Fibroblast of skin of right biceps (primary cell): ENCODE measurements at regions not wholly inside any gene's neighbourhood (a gene's known extent, or its start where the extent isn't known, plus 50 kb on each side); places are given as distances from the start of the nearest gene placed in this dataset.

ENCODE experiments used
- DNase-seq: peaks from one replicate; pipeline ENCODE4 v3.0.0-alpha.2; 2013

DNA sequence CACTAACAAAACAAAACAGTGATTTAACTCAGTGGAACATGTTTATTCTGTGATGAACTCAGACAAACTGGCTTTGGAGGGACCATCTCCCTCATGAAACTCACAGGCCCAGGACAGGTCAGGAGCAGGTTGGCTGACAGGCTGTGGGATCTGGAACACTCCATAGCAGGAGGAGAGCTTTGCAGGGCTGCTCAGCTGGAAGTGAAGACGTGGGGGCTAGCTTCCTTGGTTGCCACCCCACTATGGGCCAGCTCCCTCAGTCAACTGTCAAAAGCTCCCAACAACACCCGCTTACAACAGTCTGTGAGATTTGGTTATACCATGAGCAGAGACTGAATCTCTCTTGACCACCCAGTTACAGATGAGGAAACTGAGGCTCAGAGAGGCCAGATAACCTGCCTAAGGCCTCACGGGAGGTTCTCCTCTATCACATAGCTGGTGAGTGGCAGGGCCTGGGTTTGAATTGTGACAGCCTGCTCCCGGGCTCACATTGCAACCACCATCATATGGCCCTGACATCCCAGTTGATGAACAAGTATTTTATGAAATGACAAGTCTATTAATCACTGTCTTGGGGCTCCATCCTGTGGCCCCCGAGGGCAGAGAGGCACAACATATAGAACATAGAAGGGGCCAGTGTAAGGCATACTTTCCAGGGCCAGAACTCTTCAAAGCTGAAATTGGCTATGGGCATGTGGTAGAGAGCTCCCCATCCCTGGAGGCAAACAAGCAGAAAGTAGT, 473.4 kb downstream of the MN1 start:
- DNase-seq = peak; percentile 27

DNA sequence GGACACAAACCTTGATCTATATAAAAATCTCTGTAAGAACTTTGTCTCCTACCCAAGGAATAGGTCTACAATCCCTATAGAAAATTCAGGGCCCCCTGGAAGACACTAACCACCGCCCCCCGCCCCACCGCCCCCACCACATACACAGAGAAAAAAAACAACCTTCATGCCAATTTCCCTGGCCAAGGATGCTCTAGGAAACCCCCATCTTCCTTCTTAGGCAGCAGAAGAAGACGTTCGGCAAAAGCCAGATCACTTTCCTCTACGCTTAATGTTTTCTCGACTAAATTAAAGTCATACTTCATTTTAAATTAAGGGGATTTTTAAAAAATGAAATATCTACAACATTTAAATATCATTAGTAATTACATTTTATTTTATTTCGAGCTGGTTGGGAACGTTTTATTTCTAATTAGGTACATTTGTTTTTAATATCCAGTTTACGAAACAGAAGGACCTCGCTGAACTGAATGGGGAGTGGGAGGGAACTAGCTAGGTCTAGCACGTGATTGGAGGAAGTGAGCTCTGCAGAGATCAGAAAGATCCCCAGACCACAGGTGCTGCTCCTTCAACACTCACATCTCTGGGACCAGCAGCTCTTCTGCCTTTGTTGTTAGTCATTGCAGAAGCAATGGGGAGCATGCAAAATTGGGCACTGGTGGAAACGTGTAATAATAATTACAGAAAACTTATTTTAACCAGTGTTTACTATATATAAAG, 472.3 kb downstream of the MN1 start:
- DNase-seq = peak; percentile 14

DNA sequence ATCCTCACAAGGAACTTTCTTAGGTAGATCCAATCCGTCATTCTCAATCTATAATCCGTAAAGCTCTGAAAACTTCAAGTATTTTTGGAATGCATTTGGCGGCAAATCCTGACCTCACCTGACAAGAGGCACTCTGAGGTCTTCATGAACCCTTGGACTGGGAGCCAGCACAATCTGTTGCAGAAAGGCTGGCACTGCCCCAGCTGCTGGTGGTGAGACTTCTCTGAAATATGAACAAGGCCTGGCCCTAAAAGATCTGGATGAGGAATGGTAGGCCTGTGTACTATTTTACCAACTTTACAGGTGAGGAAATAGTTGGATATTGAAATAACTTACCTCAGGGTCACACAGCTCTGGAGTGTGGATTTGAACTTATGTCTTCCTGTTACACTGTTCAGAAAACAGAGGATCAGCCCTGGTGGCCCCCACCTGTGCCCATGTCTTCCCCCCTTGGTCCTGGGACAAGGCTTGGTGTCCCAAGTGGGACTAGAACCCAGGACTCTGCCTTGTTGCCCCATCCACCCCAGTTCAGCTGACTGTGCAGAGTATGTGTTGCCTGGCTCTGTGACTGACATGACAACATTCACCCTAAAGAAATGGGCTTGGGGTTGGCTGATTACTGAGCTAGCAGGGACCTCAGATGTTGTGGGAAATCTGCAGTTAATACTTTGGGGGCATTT, 471.4 kb downstream of the MN1 start:
- no peak for DNase-seq

DNA sequence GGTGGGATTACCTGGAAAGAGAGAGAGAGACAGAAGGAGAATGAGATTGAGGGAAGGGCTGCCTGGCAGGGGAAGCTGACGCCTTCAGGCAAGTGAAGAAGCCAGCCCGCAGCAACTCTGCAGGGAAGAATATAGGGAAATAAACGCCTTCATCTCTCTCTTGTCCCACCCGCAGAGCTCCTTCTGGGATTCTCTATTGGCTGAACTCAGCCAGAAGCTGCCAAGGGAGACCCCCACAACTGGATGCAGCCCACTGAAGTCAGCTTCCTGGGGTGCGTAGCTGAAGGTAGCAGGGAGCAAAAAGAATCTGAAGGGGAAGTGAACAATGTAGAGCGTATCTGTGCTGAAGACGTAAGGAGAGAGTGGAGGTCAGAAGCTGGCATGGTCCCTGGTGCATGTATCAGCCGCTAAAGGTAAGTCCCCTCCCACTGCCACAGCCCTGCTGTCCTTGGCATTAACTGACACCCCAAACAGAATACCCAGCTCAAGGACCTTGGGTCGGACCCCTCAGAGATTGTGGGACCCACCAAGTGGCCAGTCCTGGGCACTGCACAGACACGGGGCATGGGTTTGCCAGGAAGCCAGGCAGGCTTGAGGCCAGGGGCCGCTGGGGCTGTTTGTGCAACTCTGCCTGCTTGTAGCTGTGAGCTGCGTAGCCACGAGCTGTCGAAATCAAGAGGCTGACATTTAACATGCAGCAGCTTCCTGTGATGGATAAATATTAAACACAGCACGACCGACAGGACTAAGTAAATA, 469.9 kb downstream of the MN1 start:
- peak; percentile 61 for DNase-seq

DNA sequence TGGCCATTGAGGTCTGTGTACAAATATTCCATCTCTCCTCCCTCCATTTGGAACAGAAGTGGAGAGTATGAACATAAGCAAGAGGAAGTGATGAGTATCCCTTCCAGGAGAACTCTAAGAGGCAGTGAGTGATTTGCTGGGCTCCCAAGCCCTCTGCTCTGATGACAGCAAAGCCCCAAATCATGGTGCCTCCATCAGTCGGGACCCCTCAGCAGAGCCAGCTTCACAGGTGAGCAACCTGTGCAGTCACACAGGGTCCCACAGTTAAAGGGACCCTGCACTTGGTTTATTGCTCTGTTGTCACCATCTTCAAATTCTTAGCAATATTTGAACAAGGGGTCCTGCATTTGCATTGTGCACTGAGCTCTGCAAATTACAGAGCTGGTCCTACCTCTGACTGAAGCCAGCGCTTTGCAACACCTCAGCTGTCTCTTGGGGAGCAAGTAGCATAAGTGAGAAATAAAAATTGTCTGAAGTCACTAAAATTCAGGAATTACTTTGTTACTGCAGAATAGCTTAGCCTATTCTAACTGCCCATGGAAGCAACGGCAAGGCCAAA, 466.4 kb downstream of the MN1 start:
- no peak for DNase-seq

DNA sequence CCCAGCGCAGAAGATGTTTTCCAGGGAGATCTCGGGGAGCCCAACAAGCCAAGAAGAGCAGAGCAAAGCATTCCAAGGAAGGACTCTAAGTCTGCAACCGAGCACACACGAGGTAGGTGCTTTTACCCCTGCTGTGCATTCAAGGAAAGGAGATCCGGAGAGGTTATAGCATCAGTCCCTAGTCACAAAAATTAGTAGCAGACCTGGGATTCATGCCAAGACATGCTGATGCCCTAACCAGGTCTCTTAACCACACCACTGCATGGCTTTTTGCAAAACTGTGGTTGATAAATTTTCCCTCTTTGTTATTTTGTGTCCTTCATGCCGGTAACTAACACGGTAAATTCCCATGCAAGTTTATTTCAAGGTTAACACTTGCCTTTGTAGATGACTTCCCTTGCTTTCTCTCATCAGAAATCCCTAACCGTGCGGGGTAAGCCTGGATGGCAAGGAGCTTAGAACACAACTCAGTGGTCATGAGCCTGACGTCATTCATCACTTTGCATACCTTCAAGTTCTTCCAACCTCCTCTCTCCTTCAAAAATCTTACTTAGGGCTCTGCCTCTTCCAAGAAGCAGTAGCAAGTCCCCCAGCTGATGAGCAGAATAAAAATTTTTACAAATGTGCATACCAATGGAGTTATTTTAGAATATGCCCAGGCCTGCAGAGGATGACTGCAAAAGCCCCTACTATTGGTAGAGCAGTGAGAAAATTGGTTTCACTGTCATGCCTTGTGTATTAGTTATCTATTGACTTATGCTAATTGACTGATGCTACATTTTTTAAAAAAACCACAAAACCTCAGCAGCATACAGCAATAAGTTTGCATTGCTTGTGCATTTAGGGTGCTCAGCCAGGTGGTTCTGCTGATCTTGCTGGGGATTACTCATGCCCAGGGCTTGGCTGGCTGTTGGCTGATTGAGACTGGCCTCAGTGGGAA, 465.1 kb downstream of the MN1 start:
- DNase-seq = peak; percentile 95

DNA sequence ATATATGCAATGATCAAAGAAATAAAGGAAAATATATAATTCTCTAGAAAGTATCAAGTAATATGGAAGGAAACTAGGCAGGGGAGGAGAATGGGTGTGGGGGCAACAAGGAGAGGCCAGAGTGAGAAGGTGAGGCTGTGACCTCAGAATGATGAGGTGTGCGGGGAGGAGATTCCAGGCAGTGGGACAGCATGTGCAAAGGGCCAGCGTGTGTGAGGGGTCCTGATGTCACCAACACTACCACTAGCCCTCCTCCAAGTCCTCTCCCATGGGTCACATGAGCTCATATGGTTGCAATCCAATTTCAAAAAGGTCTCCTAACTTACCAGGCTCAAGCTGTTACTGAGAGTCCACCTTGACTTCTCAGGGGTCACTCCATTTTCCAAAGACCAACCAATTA, 463.9 kb downstream of the MN1 start:
- DNase-seq = no peak

DNA sequence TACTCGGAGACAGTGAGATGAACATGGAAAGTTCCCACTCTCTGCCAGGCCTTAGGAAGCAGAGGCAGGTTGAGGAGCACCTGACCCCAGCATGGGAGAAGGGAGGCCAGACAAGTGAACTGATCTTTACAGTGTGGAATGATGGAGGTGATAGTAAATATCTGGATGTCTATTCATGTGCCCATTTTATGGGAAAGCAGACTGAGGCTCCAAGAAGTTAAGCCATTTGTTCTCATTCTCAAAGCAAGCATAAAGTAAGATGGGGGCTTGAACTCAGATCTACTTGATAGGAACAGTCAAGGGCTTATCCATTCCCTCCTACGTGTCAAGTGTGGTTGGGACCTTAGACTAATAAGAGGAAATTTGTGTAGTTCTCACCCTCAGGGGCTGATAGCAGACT, 461.5 kb downstream of the MN1 start:
- DNase-seq = no peak

DNA sequence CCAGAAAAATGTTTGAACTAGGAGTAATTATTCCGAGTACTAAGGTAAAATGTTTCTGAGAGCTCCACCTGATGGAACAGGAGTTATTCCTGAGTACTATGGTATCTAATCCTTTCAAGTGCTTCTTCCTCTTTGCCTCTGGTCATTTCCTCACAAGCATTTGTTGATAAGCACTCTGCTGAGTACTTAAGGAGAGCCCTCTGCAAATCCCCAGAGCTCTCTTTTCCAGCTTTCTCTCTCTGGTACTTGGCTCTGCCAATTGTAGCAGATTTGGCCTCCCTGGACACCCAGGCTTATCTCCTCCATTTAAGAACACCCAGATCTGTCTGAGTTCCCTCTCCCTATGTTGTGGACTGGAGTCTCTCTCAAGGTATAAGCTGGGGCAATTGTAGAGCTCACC, 457.0 kb downstream of the MN1 start:
- DNase-seq = no peak

DNA sequence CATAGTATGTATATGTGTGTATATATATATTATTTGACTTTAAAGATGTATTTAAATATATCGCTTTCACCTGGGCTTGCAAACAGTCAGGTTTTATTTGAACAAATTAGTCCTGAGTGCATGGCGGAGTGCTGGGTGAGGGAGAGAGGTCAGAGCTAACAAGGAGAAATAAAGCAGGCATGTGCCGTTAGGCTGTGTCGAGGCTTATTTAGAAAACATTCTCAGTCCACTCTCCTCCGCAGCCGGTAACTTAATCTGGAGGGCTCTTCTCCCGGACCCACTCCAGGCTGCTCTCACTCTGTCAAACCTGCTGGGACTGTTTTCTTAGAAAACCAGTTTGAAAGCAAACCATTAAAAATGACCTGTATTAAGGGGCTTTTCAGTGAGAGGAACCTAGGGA, 455.9 kb downstream of the MN1 start:
- no peak for DNase-seq

DNA sequence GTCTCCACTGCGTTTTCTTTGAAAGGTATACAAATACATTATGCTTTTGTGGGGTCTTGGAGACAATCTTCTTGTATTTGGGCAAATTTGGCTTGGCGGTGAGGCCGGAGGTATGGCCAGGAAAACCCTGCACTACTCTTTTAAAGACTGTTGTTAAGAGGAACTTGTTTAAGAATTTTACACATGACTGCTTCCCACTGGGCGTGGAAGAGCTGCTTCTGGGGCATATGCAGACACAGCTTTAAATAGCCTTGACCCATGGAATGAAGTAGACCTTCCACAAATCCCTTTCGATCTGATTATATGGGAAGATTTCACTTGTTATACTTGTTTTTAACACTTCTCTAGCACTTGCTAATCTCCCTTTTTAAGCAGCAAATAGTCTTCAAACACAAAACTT, 453.6 kb downstream of the MN1 start:
- DNase-seq = no peak

DNA sequence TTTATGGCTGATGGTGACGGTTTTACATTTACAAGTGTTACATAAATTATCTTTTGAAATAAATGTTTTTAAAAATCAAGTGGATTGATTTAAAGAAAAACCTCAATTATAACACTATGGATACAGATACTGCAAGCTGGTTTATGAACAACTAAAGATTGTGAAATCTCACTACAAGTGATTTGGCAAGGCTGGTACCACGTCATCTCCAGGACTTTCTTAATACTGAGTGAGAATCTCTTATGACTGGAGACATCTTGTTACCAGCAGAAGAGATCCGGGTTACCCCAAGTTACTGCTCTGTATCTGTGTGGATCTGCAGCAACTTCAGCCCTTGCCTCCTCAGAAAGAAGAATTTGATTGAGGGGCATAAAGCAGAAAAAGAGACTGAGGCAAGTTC, 452.9 kb downstream of the MN1 start:
- no peak for DNase-seq

DNA sequence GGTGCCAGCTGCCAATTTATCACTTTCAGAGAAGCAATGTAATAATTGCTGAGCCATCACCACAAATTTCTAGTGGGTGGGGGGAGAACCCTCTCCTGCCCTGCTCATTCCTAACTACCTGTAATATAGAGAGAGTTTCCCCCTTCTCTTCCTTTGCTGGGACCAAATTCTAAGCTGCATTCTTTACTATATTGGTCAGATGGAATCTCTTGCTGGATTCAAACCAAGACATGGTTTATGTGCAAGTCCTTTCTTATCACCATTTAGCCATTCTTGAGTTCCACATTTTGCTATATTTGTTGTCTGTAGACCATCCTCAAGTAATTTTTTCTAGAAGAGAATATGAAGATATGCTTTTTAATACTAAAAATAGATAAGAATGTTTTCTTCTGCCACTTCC, 452.1 kb downstream of the MN1 start:
- DNase-seq = peak; percentile 71

DNA sequence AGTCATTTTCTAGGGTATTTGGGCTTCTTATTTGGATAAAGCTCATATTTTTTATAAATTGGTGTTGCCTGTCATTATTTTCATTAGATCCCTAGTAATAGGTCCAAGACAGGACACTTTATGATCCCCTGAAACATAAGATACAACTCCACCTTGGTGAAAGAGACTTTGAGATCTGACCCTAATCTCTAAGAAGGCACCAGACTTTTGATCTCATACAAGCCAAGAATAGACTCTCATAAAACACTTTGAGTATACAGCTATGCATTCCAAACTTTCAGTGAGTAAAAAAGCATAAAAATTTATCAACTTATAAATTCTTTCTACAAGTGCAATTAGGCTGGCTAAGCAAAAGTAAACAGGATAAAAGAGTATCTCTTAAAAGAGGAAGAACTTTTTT, 451.2 kb downstream of the MN1 start:
- no peak for DNase-seq

DNA sequence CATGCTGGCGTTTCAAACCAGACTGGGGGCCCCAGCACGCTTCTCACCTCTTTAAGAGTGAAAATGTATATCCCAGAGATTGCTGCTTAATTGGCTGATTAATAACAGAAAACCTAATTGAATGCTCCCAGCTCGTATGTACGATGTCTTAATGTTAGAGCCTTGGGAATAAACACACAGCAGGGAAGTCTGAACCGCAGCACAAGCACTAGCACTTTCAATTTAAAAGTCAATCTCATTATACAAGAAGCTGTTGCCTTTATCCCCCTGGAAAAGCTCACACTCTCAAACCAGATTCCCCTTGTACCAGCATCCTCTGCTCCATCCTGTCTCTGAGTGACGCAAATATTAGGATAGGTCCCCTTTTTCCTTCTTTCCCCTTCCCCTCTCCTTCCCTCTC, 449.1 kb downstream of the MN1 start:
- no peak for DNase-seq

DNA sequence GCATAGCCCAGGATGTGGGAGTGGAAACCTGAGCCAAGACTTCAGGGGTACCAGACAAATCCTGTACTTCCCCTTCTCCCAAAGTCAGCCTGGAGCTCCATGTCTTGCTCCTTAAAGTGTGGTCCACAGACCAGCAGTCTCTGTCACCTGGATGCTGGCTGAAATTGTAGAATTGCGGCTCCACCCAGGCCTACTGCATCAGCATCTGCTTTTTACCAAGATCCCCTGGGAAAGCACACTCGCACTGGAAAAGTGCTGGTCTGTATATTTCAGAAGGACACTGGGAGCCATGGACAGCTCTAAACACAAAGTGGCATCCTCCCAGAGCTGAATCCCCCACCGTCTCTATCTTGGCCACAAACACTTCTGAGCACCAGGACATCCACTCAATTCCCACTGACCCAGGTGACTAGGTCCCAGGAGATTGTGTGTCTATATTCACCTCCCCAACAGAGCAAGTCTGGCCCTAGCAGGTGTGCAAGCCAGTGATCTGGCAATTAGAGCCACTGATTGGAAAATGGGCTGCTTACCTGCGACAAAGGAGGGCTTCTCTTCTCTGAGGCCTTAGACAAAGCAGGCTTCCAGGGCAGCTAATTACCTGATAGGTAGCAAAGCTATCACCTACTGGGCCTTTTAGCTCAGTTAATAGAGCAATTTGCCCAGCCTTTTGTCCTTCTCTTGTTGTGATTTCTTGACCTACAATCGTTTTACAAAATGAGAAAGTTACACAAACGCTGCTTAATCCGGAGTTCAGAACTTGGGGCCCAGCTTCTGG, 443.3 kb downstream of the MN1 start:
- no peak for DNase-seq

DNA sequence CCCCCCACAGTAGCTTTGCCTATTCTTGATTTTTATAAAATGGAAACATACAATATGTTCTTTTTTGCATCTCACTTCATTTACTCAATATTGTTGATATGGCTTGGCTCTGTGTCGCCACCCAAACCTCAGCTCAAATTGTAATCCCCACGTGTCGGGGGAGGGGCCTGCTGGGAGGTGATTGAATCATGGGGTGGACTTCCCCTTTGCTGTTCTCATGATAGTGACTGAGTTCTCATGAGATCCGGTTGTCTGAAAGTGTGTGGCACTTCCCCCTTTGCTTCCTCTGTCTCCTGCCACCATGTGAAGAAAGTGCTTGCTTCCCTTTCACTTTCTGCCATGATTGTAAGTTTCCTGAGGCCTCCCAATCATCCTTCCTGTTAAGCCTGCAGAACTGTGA, 431.3 kb downstream of the MN1 start:
- DNase-seq = peak; percentile 15

DNA sequence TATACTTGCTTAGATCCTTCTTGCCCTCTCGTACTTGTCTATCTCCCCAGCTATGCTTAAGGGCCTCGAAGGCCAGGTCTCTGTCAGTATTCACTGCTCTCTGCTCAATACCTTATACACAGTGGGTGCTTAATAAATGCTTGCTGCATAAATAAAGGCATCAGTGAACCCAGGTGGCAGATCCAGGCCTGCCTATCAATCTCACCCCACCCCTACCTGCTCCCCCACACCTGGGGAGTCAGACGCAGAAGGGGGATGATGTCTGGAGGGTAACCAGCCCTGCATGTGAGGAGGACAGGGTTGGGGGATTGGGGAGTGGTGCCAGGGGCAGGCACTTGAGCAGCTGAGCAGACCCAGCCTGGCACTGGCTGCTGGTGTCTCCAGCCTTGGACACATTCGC, 430.6 kb downstream of the MN1 start:
- DNase-seq = no peak

DNA sequence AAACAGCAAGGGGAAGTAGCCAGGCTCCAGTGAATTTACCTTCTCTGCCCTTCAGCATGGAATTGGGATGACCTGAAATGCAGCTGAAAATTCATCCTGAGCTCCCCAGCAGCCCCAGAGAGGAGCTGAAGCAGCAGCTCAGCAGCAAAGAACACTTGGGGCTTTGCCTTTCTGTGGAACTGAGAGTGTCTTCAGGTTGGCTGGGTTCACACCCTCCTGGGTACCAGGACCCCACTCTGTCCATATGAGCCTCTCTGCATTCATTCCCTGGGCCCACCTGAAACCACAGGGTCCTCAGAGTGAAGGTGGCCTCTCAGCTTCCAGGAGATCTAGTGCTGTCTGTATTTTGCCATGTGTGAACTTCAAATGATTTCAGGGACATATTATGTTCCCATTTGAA, 429.2 kb downstream of the MN1 start:
- no peak for DNase-seq

DNA sequence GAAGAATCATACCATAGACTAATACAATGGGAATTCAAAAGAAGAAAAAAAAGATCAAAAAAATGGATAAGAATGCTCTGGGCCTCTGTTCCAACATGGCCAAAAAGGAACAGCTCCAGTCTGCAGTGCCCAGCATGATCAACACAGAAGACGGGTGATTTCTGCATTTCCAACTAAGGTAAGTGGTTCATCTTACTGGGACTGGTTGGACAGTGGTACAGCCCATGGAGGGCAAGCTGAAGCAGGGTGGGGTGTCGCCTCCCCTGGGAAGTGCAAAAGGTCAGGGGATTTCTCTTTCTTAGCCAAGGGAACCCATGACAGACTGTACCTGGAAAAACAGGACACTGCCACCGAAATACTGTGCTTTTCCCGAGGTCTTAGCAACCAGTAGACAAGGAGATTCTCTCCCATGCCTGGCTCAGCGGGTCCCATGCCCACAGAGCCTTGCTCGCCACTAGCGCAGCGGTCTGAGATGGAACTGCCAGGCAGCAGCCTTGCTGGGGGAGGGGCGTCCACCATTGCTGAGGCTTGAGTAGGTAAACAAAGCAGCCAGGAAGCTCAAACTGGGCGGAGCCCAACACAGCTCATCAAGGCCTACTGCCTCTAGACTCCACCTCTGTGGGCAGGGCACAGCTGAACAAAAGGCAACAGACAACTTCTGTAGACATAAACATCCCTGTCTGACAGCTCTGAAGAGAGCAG, 428.4 kb downstream of the MN1 start:
- DNase-seq = peak; percentile 12
